Pulmonary artery endothelial cell (primary cell): ENCODE measurements at regions not wholly inside any gene's neighbourhood (a gene's known extent, or its start where the extent isn't known, plus 50 kb on each side); places are given as distances from the start of the nearest gene placed in this dataset.
A peak's percentile ranks its signal among the peaks of the same experiment; 100 is the strongest.

ENCODE experiments used
- DNase-seq: peaks from one replicate; pipeline ENCODE4 v3.0.0-alpha.2; 2011; ENCODE audit warnings: low read depth, low spot score

GRCh38 chr20:40493549-40493948 is 195.5 kb downstream of the MAFB start:
- no peak for DNase-seq

- DNase-seq, result peak; percentile 13
These were observed 196.0 kb downstream of the MAFB start for GRCh38 chr20:40493071-40493470.

- DNase-seq, result no peak
These were observed 197.9 kb downstream of the MAFB start for GRCh38 chr20:40491009-40491590.

GRCh38 chr20:40489886-40490285 is 199.2 kb downstream of the MAFB start:
- DNase-seq, result no peak

- no peak for DNase-seq
These were observed 200.6 kb downstream of the MAFB start for GRCh38 chr20:40488401-40488800.

- DNase-seq, result no peak
These were observed 202.7 kb downstream of the MAFB start for GRCh38 chr20:40486297-40486696.

- no peak for DNase-seq
These were observed 207.1 kb downstream of the MAFB start for GRCh38 chr20:40481743-40482458.

GRCh38 chr20:40481337-40481736 is 207.7 kb downstream of the MAFB start:
- no peak for DNase-seq

- no peak for DNase-seq
These were observed 211.2 kb downstream of the MAFB start for GRCh38 chr20:40477805-40478204.

GRCh38 chr20:40476461-40476860 is 212.6 kb downstream of the MAFB start:
- DNase-seq, result no peak

- no peak for DNase-seq
These were observed 216.1 kb downstream of the MAFB start for GRCh38 chr20:40472905-40473304.

GRCh38 chr20:40471261-40471629 is 217.8 kb downstream of the MAFB start:
- no peak for DNase-seq

GRCh38 chr20:40470445-40471260 is 218.4 kb downstream of the MAFB start:
- no peak for DNase-seq

- DNase-seq, result no peak
These were observed 220.3 kb downstream of the MAFB start for GRCh38 chr20:40468759-40469158.

GRCh38 chr20:40467703-40468411 is 221.2 kb downstream of the MAFB start:
- no peak for DNase-seq

- no peak for DNase-seq
These were observed 222.0 kb downstream of the MAFB start for GRCh38 chr20:40467067-40467466.

GRCh38 chr20:40464731-40465208 is 224.3 kb downstream of the MAFB start:
- no peak for DNase-seq

GRCh38 chr20:40463171-40463570 is 225.9 kb downstream of the MAFB start:
- DNase-seq, result no peak

- DNase-seq, result no peak
These were observed 226.5 kb downstream of the MAFB start for GRCh38 chr20:40462566-40462965.

- no peak for DNase-seq
These were observed 229.7 kb downstream of the MAFB start for GRCh38 chr20:40459299-40459698.

GRCh38 chr20:40457404-40457803 is 231.6 kb downstream of the MAFB start:
- DNase-seq, result no peak

- DNase-seq, result no peak
These were observed 236.3 kb downstream of the MAFB start for GRCh38 chr20:40452758-40453157.
